Loucy (cell line): ENCODE measurements at regions not wholly inside any gene's neighbourhood (a gene's known extent, or its start where the extent isn't known, plus 50 kb on each side); places are given as distances from the start of the nearest gene placed in this dataset.

ENCODE experiments used
- H2AFZ ChIP-seq: fragments of 200-600 bp; sonication (generic); 2 replicates; pipeline ENCODE4 v1.6.0; 2016; ENCODE audit warnings: antibody characterized with exemption, mild to moderate bottlenecking, low read length, moderate library complexity
- H3F3A ChIP-seq: fragments of 200-600 bp; 2 replicates; pipeline ENCODE4 v1.6.0; 2016; ENCODE audit warnings: antibody characterized with exemption, low read depth, mild to moderate bottlenecking
- H3K27me3 ChIP-seq: fragments of 200-600 bp; sonication (generic); 2 replicates; pipeline ENCODE4 v1.6.1; 2014; ENCODE audit warnings: low read length, mild to moderate bottlenecking; ENCODE audit not compliant: insufficient read depth, poor library complexity, severe bottlenecking
- H3K36me3 ChIP-seq: fragments of 200-600 bp; sonication (generic); 2 replicates; pipeline ENCODE4 v1.6.1; 2016; ENCODE audit warnings: low read length; ENCODE audit not compliant: insufficient read depth
- H3K4me1 ChIP-seq: fragments of 200-600 bp; sonication (generic); 2 replicates; pipeline ENCODE4 v1.5.1; 2014; ENCODE audit warnings: low read length, mild to moderate bottlenecking; ENCODE audit not compliant: insufficient read depth, poor library complexity, severe bottlenecking
- H3K4me2 ChIP-seq: fragments of 200-600 bp; sonication (generic); 2 replicates; pipeline ENCODE4 v1.6.0; 2014; ENCODE audit warnings: antibody characterized with exemption, low read length, low read depth, mild to moderate bottlenecking; ENCODE audit not compliant: poor library complexity, severe bottlenecking
- H3K4me3 ChIP-seq: fragments of 200-600 bp; sonication (generic); 2 replicates; pipeline ENCODE4 v1.5.1; 2014; ENCODE audit warnings: low read length, mild to moderate bottlenecking, mixed read lengths; ENCODE audit not compliant: poor library complexity, severe bottlenecking
- H3K79me2 ChIP-seq: fragments of 200-600 bp; sonication (generic); 2 replicates; pipeline ENCODE4 v1.6.1; 2014; ENCODE audit warnings: low read length; ENCODE audit not compliant: insufficient read depth
- H3K9ac ChIP-seq: fragments of 200-600 bp; sonication (generic); 2 replicates; pipeline ENCODE4 v1.6.0; 2014; ENCODE audit warnings: mild to moderate bottlenecking, low read depth, low read length, moderate library complexity; ENCODE audit not compliant: poor library complexity, severe bottlenecking
- H3K9me2 ChIP-seq: fragments of 200-600 bp; sonication (generic); replicated peaks from 2 replicates; pipeline ENCODE4 v1.6.1; 2016; ENCODE audit warnings: low read depth, low read length, mixed read lengths
- H3K9me3 ChIP-seq: fragments of 200-600 bp; sonication (generic); 2 replicates; pipeline ENCODE4 v1.6.1; 2014; ENCODE audit warnings: mild to moderate bottlenecking, antibody characterized with exemption, low read length, low read depth; ENCODE audit not compliant: insufficient read depth
- H4K20me1 ChIP-seq: fragments of 200-600 bp; sonication (generic); 2 replicates; pipeline ENCODE4 v1.6.0; 2014; ENCODE audit warnings: antibody characterized with exemption, low read length, mild to moderate bottlenecking; ENCODE audit not compliant: insufficient read depth, poor library complexity, severe bottlenecking
- EZH2phosphoT487 ChIP-seq: fragments of 200-600 bp; IDR thresholded peaks from 2 replicates; pipeline ENCODE4 v1.6.1; 2018; ENCODE audit warnings: antibody characterized with exemption, mild to moderate bottlenecking, moderate library complexity, borderline replicate concordance
- TF ChIP-seq, protein P1 (sequence below): fragments of 200-600 bp; sonication (generic); conservative IDR thresholded peaks from 2 replicates; pipeline ENCODE4 v1.5.1; 2014; ENCODE audit warnings: mild to moderate bottlenecking, antibody characterized with exemption, low read length

DNA sequence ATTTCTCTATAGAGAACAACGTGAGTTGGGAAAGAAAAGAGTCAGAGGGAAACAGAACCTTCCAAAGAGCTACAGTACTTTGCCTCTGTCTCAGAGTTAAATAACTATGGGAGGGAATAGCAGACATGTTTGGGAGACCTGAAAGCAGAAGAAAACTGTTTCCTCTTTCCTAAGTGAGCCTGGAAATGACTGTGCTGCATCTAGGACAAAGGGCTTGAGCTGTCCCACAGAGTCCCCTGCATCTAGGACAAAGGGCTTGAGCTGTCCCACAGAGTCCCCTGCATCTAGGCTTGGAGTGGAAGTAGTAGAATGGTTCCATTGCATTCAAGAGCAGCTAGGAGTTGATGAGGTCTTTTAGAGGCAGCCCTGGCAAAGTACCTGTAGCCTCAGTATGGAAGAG, 149.7 kb downstream of the DKK1 start:
- Histone ChIP-seq H3K4me3 (no peak overlapping the region), H3K4me1 (no peaks in the 10 kb centered on the region), H3F3A (no peaks in the 10 kb centered on the region), H3K9me2 (no peaks in the 10 kb centered on the region), H3K79me2 (no peaks in the 10 kb centered on the region), H3K9ac (no peak overlapping the region), H3K36me3 (no peaks in the 10 kb centered on the region), H3K27me3 (no peaks in the 10 kb centered on the region), H4K20me1 (no peaks in the 10 kb centered on the region), H3K9me3 (no peaks in the 10 kb centered on the region), H2AFZ (no peak overlapping the region), H3K4me2 (no peak overlapping the region)
- TF ChIP-seq EZH2phosphoT487 = no peak
- TF ChIP-seq, protein P1, sequence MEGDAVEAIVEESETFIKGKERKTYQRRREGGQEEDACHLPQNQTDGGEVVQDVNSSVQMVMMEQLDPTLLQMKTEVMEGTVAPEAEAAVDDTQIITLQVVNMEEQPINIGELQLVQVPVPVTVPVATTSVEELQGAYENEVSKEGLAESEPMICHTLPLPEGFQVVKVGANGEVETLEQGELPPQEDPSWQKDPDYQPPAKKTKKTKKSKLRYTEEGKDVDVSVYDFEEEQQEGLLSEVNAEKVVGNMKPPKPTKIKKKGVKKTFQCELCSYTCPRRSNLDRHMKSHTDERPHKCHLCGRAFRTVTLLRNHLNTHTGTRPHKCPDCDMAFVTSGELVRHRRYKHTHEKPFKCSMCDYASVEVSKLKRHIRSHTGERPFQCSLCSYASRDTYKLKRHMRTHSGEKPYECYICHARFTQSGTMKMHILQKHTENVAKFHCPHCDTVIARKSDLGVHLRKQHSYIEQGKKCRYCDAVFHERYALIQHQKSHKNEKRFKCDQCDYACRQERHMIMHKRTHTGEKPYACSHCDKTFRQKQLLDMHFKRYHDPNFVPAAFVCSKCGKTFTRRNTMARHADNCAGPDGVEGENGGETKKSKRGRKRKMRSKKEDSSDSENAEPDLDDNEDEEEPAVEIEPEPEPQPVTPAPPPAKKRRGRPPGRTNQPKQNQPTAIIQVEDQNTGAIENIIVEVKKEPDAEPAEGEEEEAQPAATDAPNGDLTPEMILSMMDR = no peak

DNA sequence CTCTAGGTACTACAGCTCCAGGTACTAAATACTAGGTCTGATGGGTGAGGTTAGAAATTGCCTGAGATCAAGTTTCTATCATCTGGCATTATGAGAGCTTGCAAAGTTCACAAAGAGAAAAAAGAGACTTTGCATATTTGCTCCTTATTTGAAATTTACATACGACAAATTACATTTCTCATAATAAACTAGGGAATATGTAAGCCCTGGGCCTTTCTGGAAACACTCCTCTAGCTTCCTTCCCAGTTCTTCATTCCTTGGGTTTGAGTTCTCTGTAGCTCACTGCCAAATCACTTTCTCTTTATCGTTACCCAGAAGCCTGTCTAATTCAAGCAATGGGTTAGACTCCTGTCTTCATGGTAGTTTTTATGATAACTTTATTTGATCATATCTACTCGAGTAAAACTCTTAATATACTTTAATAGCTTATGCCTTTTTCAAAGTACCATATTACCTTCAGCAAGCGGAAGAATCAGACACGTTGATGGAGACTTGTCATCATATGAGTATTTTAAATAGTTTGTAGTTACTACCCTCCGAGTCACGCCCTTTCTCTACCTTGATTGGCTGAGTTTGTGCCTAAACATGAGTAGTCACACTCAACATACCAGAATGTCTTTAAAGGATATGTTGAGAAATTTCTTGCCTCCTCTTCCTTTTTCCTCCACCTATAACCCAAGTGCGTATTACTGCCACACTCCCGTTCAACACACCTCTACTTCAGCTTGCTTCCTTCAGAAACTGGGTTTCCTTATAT, 150.5 kb downstream of the DKK1 start:
- H4K20me1 ChIP-seq = no peaks in the 10 kb centered on the region
- no peaks in the 10 kb centered on the region for H3K9me3 ChIP-seq
- TF ChIP-seq EZH2phosphoT487 = no peak
- TF ChIP-seq, protein P1 = no peak
- no peaks in the 10 kb centered on the region for H3F3A ChIP-seq
- no peaks in the 10 kb centered on the region for H3K36me3 ChIP-seq
- H3K4me3 ChIP-seq = no peak overlapping the region
- no peaks in the 10 kb centered on the region for H3K27me3 ChIP-seq
- H3K9me2 ChIP-seq = no peaks in the 10 kb centered on the region
- H3K79me2 ChIP-seq = no peaks in the 10 kb centered on the region
- no peak overlapping the region for H3K4me2 ChIP-seq
- no peaks in the 10 kb centered on the region for H3K4me1 ChIP-seq
- H2AFZ ChIP-seq = no peak overlapping the region
- no peak overlapping the region for H3K9ac ChIP-seq

DNA sequence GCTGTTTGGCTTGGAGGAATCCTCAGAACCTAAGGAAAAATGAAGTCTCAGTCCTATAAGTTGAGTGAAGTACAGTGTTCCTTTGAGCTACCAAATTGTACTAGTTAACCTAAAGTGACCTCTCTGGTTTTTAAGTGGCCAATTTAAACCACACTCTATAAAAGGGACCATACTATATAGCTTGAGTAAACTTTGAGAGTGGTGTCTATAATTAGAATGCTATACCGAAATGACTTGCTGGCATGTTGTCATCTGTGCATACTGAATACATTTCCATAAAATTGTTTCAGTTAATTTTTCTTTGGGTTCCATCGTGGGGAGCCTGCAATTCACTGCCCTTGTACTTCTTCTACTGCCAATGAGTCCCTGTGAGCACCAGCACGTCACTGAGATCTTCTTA, 151.1 kb downstream of the DKK1 start:
- no peaks in the 10 kb centered on the region for H3F3A ChIP-seq
- no peaks in the 10 kb centered on the region for H3K4me1 ChIP-seq
- no peak overlapping the region for H3K9ac ChIP-seq
- H3K79me2 ChIP-seq = no peaks in the 10 kb centered on the region
- no peaks in the 10 kb centered on the region for H3K36me3 ChIP-seq
- H3K9me3 ChIP-seq = no peaks in the 10 kb centered on the region
- no peak overlapping the region for H3K4me3 ChIP-seq
- no peaks in the 10 kb centered on the region for H3K9me2 ChIP-seq
- no peak overlapping the region for H2AFZ ChIP-seq
- no peaks in the 10 kb centered on the region for H3K27me3 ChIP-seq
- H4K20me1 ChIP-seq = no peaks in the 10 kb centered on the region
- H3K4me2 ChIP-seq = no peak overlapping the region
- TF ChIP-seq EZH2phosphoT487 = no peak
- TF ChIP-seq, protein P1 = no peak
